ENCODE measurements at regions not wholly inside any gene's neighbourhood (a gene's known extent, or its start where the extent isn't known, plus 50 kb on each side); places are given as distances from the start of the nearest gene placed in this dataset.
"Not testable (repeated sequence)": the region's sequence is repeated elsewhere in the genome, so short reads cannot be mapped to it uniquely, and the experiment has no call there.

- DNase-seq (ENCODE audit: low read depth in 2 of 2) = no peak
These were observed 441.3 kb upstream of the ADAMTSL1 start for GRCh38 chr9:18032636-18033035.

- no peak for DNase-seq (ENCODE audit: low read depth in 2 of 2)
These were observed 437.3 kb upstream of the ADAMTSL1 start for GRCh38 chr9:18036422-18037187.

GRCh38 chr9:18037981-18038380, 436.0 kb upstream of the ADAMTSL1 start:
- DNase-seq (ENCODE audit: low read depth in 2 of 2) = no peak

- DNase-seq (ENCODE audit: low read depth in 2 of 2) = no peak
These were observed 433.6 kb upstream of the ADAMTSL1 start for GRCh38 chr9:18040327-18040726.

- no peak for DNase-seq (ENCODE audit: low read depth in 2 of 2)
These were observed 430.0 kb upstream of the ADAMTSL1 start for GRCh38 chr9:18043978-18044377.

GRCh38 chr9:18045326-18045725, 428.6 kb upstream of the ADAMTSL1 start:
- no peak for DNase-seq (ENCODE audit: low read depth in 2 of 2)

GRCh38 chr9:18046068-18046467, 427.9 kb upstream of the ADAMTSL1 start:
- DNase-seq (ENCODE audit: low read depth in 2 of 2) = no peak

GRCh38 chr9:18051638-18052037, 422.3 kb upstream of the ADAMTSL1 start:
- DNase-seq (ENCODE audit: low read depth in 2 of 2) = no peak

GRCh38 chr9:18052060-18052459, 421.9 kb upstream of the ADAMTSL1 start:
- no peak for DNase-seq (ENCODE audit: low read depth in 2 of 2)

GRCh38 chr9:18056269-18056992, 417.5 kb upstream of the ADAMTSL1 start:
- no peak for DNase-seq (ENCODE audit: low read depth in 2 of 2)

- DNase-seq (ENCODE audit: low read depth in 2 of 2) = no peak
These were observed 417.0 kb upstream of the ADAMTSL1 start for GRCh38 chr9:18056993-18057369.

GRCh38 chr9:18058564-18059442, 415.1 kb upstream of the ADAMTSL1 start:
- no peak for DNase-seq (ENCODE audit: low read depth in 2 of 2)

- DNase-seq (ENCODE audit: low read depth in 2 of 2) = no peak
These were observed 414.5 kb upstream of the ADAMTSL1 start for GRCh38 chr9:18059447-18059846.

GRCh38 chr9:18060269-18060934, 413.6 kb upstream of the ADAMTSL1 start:
- no peak for DNase-seq (ENCODE audit: low read depth in 2 of 2)

- no peak for DNase-seq (ENCODE audit: low read depth in 2 of 2)
These were observed 412.6 kb upstream of the ADAMTSL1 start for GRCh38 chr9:18061332-18061731.

GRCh38 chr9:18061856-18062255, 412.1 kb upstream of the ADAMTSL1 start:
- DNase-seq (ENCODE audit: low read depth in 2 of 2) = no peak

GRCh38 chr9:18063856-18064390, 410.0 kb upstream of the ADAMTSL1 start:
- DNase-seq (ENCODE audit: low read depth in 2 of 2) = no peak

GRCh38 chr9:18066608-18067007, 407.3 kb upstream of the ADAMTSL1 start:
- not testable (repeated sequence) for DNase-seq (ENCODE audit: low read depth in 2 of 2)

GRCh38 chr9:18067548-18068120, 406.3 kb upstream of the ADAMTSL1 start:
- no peak for DNase-seq (ENCODE audit: low read depth in 2 of 2)

GRCh38 chr9:18068900-18069299, 405.1 kb upstream of the ADAMTSL1 start:
- DNase-seq (ENCODE audit: low read depth in 2 of 2) = no peak

- no peak for DNase-seq (ENCODE audit: low read depth in 2 of 2)
These were observed 402.3 kb upstream of the ADAMTSL1 start for GRCh38 chr9:18071651-18072060.
